B cell (primary cell): ENCODE measurements at regions not wholly inside any gene's neighbourhood (a gene's known extent, or its start where the extent isn't known, plus 50 kb on each side); places are given as distances from the start of the nearest gene placed in this dataset.

Experiments used
- ATAC-seq: fragments of 200-7000 bp; cut with Tn5 transposase; one replicate; pipeline ENCODE4 v1.10.0; 2021; ENCODE audit warnings: low read depth, mild to moderate bottlenecking, moderate number of reproducible peaks, moderate library complexity
- CTCF ChIA-PET: fragments of 350-600 bp; sonication (Branson Sonifier 250); formaldehyde crosslinking; loops from one replicate; lab custom pipeline; 2021; ENCODE audit warnings: antibody characterized with exemption, inconsistent platforms; lab: Charles Lee
- POLR2A ChIA-PET: fragments of 350-600 bp; sonication (Branson Sonifier 250); formaldehyde crosslinking; loops from one replicate; lab custom pipeline; 2021; ENCODE audit warnings: antibody characterized with exemption; lab: Charles Lee
- DNase-seq: peaks from one replicate; pipeline ENCODE4 v3.0.0; 2013
- H2AFZ ChIP-seq: 2 replicates; pipeline ENCODE4 v1.6.1; 2012; ENCODE audit warnings: mild to moderate bottlenecking, low read depth, low read length; ENCODE audit not compliant: insufficient read depth, poor library complexity, severe bottlenecking
- H3K27ac ChIP-seq, 2 donors: 1 replicate in 1 of 2; 2 replicates in 1 of 2; pipeline ENCODE4 v1.5.1; 2012 to 2013; ENCODE audit warnings: low read length in 2 of 2, mild to moderate bottlenecking in 2 of 2, moderate library complexity in 1 of 2
- H3K27me3 ChIP-seq, 4 experiments: fragments of 200-600 bp in 1 of 4; sonication (generic) in 1 of 4; replicated peaks in 1 of 4; 1 replicate in 2 of 4; 2 replicates in 2 of 4; pipeline versions ENCODE4 v1.6.1 to v1.7.0; 2013 to 2016; ENCODE audit warnings: low read length in 3 of 4, mild to moderate bottlenecking in 2 of 4, mixed read lengths in 1 of 4, moderate library complexity in 1 of 4; ENCODE audit not compliant: insufficient read depth in 4 of 4, control insufficient read depth in 3 of 4; ENCODE audit errors: control extremely low read depth in 1 of 4
- H3K36me3 ChIP-seq, 2 experiments: replicated peaks in 1 of 2; 1 replicate in 1 of 2; 2 replicates in 1 of 2; pipeline versions ENCODE4 v1.6.1 to v1.7.1; 2013; ENCODE audit warnings: low read length in 1 of 2; ENCODE audit not compliant: insufficient read depth in 2 of 2, control insufficient read depth in 1 of 2; ENCODE audit errors: control extremely low read depth in 1 of 2, extremely low read depth in 1 of 2
- H3K4me1 ChIP-seq, 2 donors: fragments of 200-600 bp in 1 of 2; sonication (generic) in 1 of 2; 1 replicate in 1 of 2; 2 replicates in 1 of 2; pipeline versions ENCODE4 v1.5.1 to v1.6.1; 2013 to 2017; ENCODE audit warnings: low read length in 2 of 2; ENCODE audit not compliant: control insufficient read depth in 2 of 2, insufficient read depth in 2 of 2
- H3K4me2 ChIP-seq: replicated peaks from 2 replicates; pipeline ENCODE3; 2012; ENCODE audit warnings: mild to moderate bottlenecking, low read depth, low read length; ENCODE audit not compliant: poor library complexity, severe bottlenecking
- H3K4me3 ChIP-seq, 5 experiments: fragments of 200-600 bp in 1 of 5; sonication (generic) in 1 of 5; 1 replicate in 3 of 5; 2 replicates in 2 of 5; pipeline versions ENCODE4 v1.5.1 to v1.7.0; 2011 to 2016; ENCODE audit warnings: low read length in 4 of 5, mild to moderate bottlenecking in 4 of 5, low read depth in 2 of 5, control low read depth in 1 of 5, moderate library complexity in 1 of 5; ENCODE audit not compliant: insufficient read depth in 1 of 5; ENCODE audit errors: control extremely low read depth in 1 of 5, extremely low read depth in 1 of 5
- H3K79me2 ChIP-seq: fragments of 200-600 bp; sonication (generic); one replicate; pipeline ENCODE4 v1.6.0; 2016; ENCODE audit warnings: low read length; ENCODE audit not compliant: control insufficient read depth, insufficient read depth
- H3K9ac ChIP-seq: fragments of 200-600 bp; sonication (generic); 2 replicates; pipeline ENCODE4 v1.6.1; 2017; ENCODE audit warnings: mild to moderate bottlenecking, low read length, moderate library complexity
- H3K9me3 ChIP-seq, 3 donors: one replicate each; pipeline versions ENCODE4 v1.6.1 to v1.7.1; 2013; ENCODE audit warnings: low read length in 2 of 3; ENCODE audit not compliant: control insufficient read depth in 2 of 3, insufficient read depth in 1 of 3; ENCODE audit errors: control extremely low read depth in 1 of 3
- H4K20me1 ChIP-seq: 2 replicates; pipeline ENCODE4 v1.6.0; 2012; ENCODE audit warnings: mild to moderate bottlenecking, low read length; ENCODE audit not compliant: insufficient read depth, control insufficient read depth, poor library complexity, severe bottlenecking
- H3K27ac Mint-ChIP-seq: one replicate; pipeline ENCODE4 v1.8.0; 2021; ENCODE audit warnings: mixed read lengths
- H3K27me3 Mint-ChIP-seq: one replicate; pipeline ENCODE4 v1.8.0; 2021; ENCODE audit warnings: mixed read lengths
- H3K4me1 Mint-ChIP-seq: one replicate; pipeline ENCODE4 v1.8.0; 2021; ENCODE audit warnings: mixed read lengths
- H3K4me3 Mint-ChIP-seq: one replicate; pipeline ENCODE4 v1.8.0; 2021; ENCODE audit warnings: mixed read lengths
- H3K9me3 Mint-ChIP-seq: one replicate; pipeline ENCODE4 v1.8.0; 2022; ENCODE audit warnings: mixed read lengths; ENCODE audit not compliant: insufficient read depth
- CTCF ChIP-seq: fragments of 200-600 bp; IDR thresholded peaks from one replicate; pipeline ENCODE4 v1.8.0; 2022; ENCODE audit warnings: antibody characterized with exemption, mild to moderate bottlenecking
- EZH2 ChIP-seq: IDR thresholded peaks from 2 replicates; pipeline ENCODE4 v1.6.1; 2012; ENCODE audit warnings: borderline replicate concordance, low read depth, mild to moderate bottlenecking, moderate library complexity, low read length; ENCODE audit not compliant: insufficient read depth, poor library complexity, severe bottlenecking
- WGBS: methylation state at CpG from one replicate; pipeline ENCODE4 v1.1.5; 2013; ENCODE audit warnings: missing lambda C conversion rate; ENCODE audit not compliant: insufficient coverage; 5-methylcytosine and 5-hydroxymethylcytosine counted together
- intact Hi-C: fragments of 100-400 bp; cut with micrococcal nuclease; formaldehyde crosslinking; loops from one replicate; pipeline ENCODE4 v1.10.0; 2022

- Histone ChIP-seq H3K79me2 (no peaks in the 10 kb centered on the region), H3K9ac (no peak overlapping the region), H4K20me1 (no peaks in the 10 kb centered on the region), H2AFZ (no peak overlapping the region), H3K27ac (no peak overlapping the region), H3K9me3 (no peaks in the 10 kb centered on the region), H3K27me3 (no peaks in the 10 kb centered on the region), H3K4me1 (no peaks in the 10 kb centered on the region), H3K4me3 (no peak overlapping the region), H3K36me3 (no peaks in the 10 kb centered on the region), H3K4me2 (no peak overlapping the region)
- Mint-ChIP-seq H3K27ac (no peak overlapping the region), H3K4me1 (peaks cover 3% of the 10 kb centered on the region), H3K4me3 (no peak overlapping the region), H3K27me3 (no peaks in the 10 kb centered on the region), H3K9me3 (no peaks in the 10 kb centered on the region)
- ATAC-seq (no peak), DNase-seq (no peak)
- ChIA-PET CTCF (no interaction called here), POLR2A (no interaction called here)
- WGBS = no CpG with 5 or more reads among the region's 2 CpGs
- no peak for TF ChIP-seq EZH2
- no peak for TF ChIP-seq CTCF
- intact Hi-C loops = no loop called here
These were observed 406.1 kb downstream of the GPM6A start for GRCh38 chr4:175405961-175406360.

- H3K9me3 Mint-ChIP-seq = no peaks in the 10 kb centered on the region
- Histone ChIP-seq H3K4me3 (no peak overlapping the region), H3K36me3 (no peaks in the 10 kb centered on the region), H3K9me3 (no peaks in the 10 kb centered on the region), H3K27ac (no peak overlapping the region), H2AFZ (no peak overlapping the region), H3K79me2 (no peaks in the 10 kb centered on the region), H4K20me1 (no peaks in the 10 kb centered on the region), H3K9ac (no peak overlapping the region), H3K4me2 (no peak overlapping the region), H3K27me3 (no peaks in the 10 kb centered on the region), H3K4me1 (no peaks in the 10 kb centered on the region)
- no peaks in the 10 kb centered on the region for H3K27me3 Mint-ChIP-seq
- ChIA-PET POLR2A (no interaction called here), CTCF (no interaction called here)
- no peak overlapping the region for H3K4me3 Mint-ChIP-seq
- DNase-seq (no peak), ATAC-seq (no peak)
- intact Hi-C loops = no loop called here
- TF ChIP-seq CTCF (no peak), EZH2 (no peak)
- WGBS = no CpG with 5 or more reads among the region's 2 CpGs
- no peak overlapping the region for H3K27ac Mint-ChIP-seq
- peaks cover 3% of the 10 kb centered on the region for H3K4me1 Mint-ChIP-seq
These were observed 404.1 kb downstream of the GPM6A start for GRCh38 chr4:175407926-175408325.
